ENCODE measurements at regions not wholly inside any gene's neighbourhood (a gene's known extent, or its start where the extent isn't known, plus 50 kb on each side); places are given as distances from the start of the nearest gene placed in this dataset.

- Mint-ChIP-seq H3K4me1 (ENCODE audit: unreplicated experiment) (no peaks in the 10 kb centered on the region), H3K36me3 (ENCODE audit: low read depth, unreplicated experiment) (no peaks in the 10 kb centered on the region), H3K4me3 (ENCODE audit: unreplicated experiment) (no peak overlapping the region), H3K9me3 (ENCODE audit: unreplicated experiment) (no peaks in the 10 kb centered on the region), H3K27me3 (ENCODE audit: unreplicated experiment) (peaks cover 1% of the 10 kb centered on the region), H3K27ac (ENCODE audit: unreplicated experiment) (no peak overlapping the region)
- DNase-seq (ENCODE audit: low spot score), result no peak
- TF ChIP-seq CTCF (IDR thresholded peaks at IDR 0.05; ENCODE audit: unreplicated experiment), result no peak
Observed at GRCh38 chr3:80357761-80358160, 590.0 kb upstream of the ROBO1 start.

GRCh38 chr3:80355144-80355543 is 587.3 kb upstream of the ROBO1 start:
- no peak overlapping the region for H3K27ac Mint-ChIP-seq (ENCODE audit: unreplicated experiment)
- TF ChIP-seq CTCF (IDR thresholded peaks at IDR 0.05; ENCODE audit: unreplicated experiment), result no peak

GRCh38 chr3:80351201-80351600 is 583.4 kb upstream of the ROBO1 start:
- no peak overlapping the region for H3K27ac Mint-ChIP-seq (ENCODE audit: unreplicated experiment)

More at GRCh38 chr3:80355144-80355543, 587.3 kb upstream of the ROBO1 start:
- no peaks in the 10 kb centered on the region for H3K9me3 Mint-ChIP-seq (ENCODE audit: unreplicated experiment)
- no peak for DNase-seq (ENCODE audit: low spot score)
- no peak overlapping the region for H3K4me3 Mint-ChIP-seq (ENCODE audit: unreplicated experiment)
- H3K4me1 Mint-ChIP-seq (ENCODE audit: unreplicated experiment), result no peaks in the 10 kb centered on the region
- H3K27me3 Mint-ChIP-seq (ENCODE audit: unreplicated experiment), result peaks cover 1% of the 10 kb centered on the region
- no peaks in the 10 kb centered on the region for H3K36me3 Mint-ChIP-seq (ENCODE audit: low read depth, unreplicated experiment)

GRCh38 chr3:80350771-80351170 is 583.0 kb upstream of the ROBO1 start:
- Mint-ChIP-seq H3K36me3 (ENCODE audit: low read depth, unreplicated experiment) (no peaks in the 10 kb centered on the region), H3K9me3 (ENCODE audit: unreplicated experiment) (no peaks in the 10 kb centered on the region), H3K27ac (ENCODE audit: unreplicated experiment) (no peak overlapping the region), H3K4me3 (ENCODE audit: unreplicated experiment) (no peak overlapping the region), H3K27me3 (ENCODE audit: unreplicated experiment) (peaks cover 1% of the 10 kb centered on the region), H3K4me1 (ENCODE audit: unreplicated experiment) (no peaks in the 10 kb centered on the region)
- DNase-seq (ENCODE audit: low spot score), result no peak
- no peak for TF ChIP-seq CTCF (IDR thresholded peaks at IDR 0.05; ENCODE audit: unreplicated experiment)

More at GRCh38 chr3:80351201-80351600, 583.4 kb upstream of the ROBO1 start:
- no peaks in the 10 kb centered on the region for H3K9me3 Mint-ChIP-seq (ENCODE audit: unreplicated experiment)
- TF ChIP-seq CTCF (IDR thresholded peaks at IDR 0.05; ENCODE audit: unreplicated experiment), result no peak
- H3K27me3 Mint-ChIP-seq (ENCODE audit: unreplicated experiment), result peaks cover 1% of the 10 kb centered on the region
- no peaks in the 10 kb centered on the region for H3K4me1 Mint-ChIP-seq (ENCODE audit: unreplicated experiment)
- H3K36me3 Mint-ChIP-seq (ENCODE audit: low read depth, unreplicated experiment), result no peaks in the 10 kb centered on the region
- H3K4me3 Mint-ChIP-seq (ENCODE audit: unreplicated experiment), result no peak overlapping the region
- no peak for DNase-seq (ENCODE audit: low spot score)

- peaks cover 2% of the 10 kb centered on the region for H3K27me3 Mint-ChIP-seq (ENCODE audit: unreplicated experiment)
- H3K27ac Mint-ChIP-seq (ENCODE audit: unreplicated experiment), result no peak overlapping the region
- DNase-seq (ENCODE audit: low spot score), result no peak
- no peaks in the 10 kb centered on the region for H3K4me1 Mint-ChIP-seq (ENCODE audit: unreplicated experiment)
- no peaks in the 10 kb centered on the region for H3K36me3 Mint-ChIP-seq (ENCODE audit: low read depth, unreplicated experiment)
- no peak overlapping the region for H3K4me3 Mint-ChIP-seq (ENCODE audit: unreplicated experiment)
- H3K9me3 Mint-ChIP-seq (ENCODE audit: unreplicated experiment), result no peaks in the 10 kb centered on the region
- no peak for TF ChIP-seq CTCF (IDR thresholded peaks at IDR 0.05; ENCODE audit: unreplicated experiment)
Observed at GRCh38 chr3:80338366-80338765, 570.6 kb upstream of the ROBO1 start.

All from endothelial cell (in vitro differentiated cells).